Stimulated activated CD4-positive, alpha-beta T cell treated with anti-CD3 and anti-CD28 coated beads, Interleukin-15, amount 100 ng/mL, for 48 hours (primary cell): ENCODE measurements at regions not wholly inside any gene's neighbourhood (a gene's known extent, or its start where the extent isn't known, plus 50 kb on each side); places are given as distances from the start of the nearest gene placed in this dataset.
"Not testable (repeated sequence)": the region's sequence is repeated elsewhere in the genome, so short reads cannot be mapped to it uniquely, and the experiment has no call there.

Source experiments
- DNase-seq, 2 donors: peaks; one replicate each; pipeline ENCODE4 v3.0.0-alpha.2; 2020; ENCODE audit warnings: low read depth in 2 of 2

DNA sequence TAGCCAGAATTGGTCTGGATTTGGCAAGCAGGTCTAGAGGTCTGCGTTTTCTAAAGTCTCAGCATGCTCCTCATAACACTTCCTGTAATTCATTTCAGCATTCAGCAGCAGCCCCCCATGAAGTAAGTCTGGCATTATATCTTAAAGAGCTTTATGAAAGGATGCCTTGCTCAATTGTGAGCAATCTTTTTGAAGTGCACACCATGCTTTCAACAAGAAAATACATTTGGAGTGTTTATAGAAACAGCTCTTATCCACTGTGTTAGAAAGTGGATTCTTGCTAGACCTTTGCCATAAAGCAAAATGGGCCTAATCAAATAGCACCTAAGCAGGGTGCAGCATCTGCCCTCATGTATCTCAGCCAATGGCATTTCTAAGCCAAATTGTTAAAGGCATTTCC, 378.0 kb upstream of the AKR1E2 start:
- no peak for DNase-seq

DNA sequence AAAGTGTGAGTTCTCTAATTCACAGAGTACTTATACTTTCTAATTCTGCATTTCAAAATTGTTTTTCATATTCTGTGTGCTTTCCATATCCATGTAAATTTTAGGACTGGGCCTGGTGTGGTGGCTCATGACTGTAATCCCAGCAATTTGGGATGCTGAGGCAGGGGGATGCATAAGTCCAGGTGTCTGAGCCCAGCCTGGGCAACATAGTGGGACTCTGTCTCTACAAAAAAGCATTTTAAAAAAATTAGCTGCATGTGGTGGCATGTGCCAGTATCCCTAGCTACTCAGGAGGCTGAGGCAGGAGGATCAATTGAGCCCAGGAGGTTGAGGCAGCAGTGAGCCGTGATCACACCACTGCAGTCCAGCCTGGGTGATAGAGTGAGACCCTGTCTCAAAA, 382.6 kb upstream of the AKR1E2 start:
- no peak for DNase-seq

DNA sequence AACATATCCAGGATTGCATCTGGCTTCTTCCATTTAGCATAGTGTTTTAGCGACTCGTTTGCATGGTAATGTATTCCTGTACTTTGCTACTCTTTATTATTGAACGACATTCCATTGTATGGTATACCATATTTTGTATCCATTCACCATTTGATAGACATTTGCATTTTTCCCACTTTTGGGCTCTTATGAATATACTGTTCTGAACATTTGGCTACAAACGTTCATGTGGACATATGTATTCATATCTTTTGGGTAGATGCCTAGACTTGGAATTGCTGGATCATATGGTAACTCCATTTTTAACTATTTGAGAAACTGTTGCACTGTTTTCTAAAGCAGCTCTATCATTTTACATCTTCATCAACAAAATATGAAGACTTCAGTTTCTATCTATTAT, 383.7 kb upstream of the AKR1E2 start:
- no peak for DNase-seq

DNA sequence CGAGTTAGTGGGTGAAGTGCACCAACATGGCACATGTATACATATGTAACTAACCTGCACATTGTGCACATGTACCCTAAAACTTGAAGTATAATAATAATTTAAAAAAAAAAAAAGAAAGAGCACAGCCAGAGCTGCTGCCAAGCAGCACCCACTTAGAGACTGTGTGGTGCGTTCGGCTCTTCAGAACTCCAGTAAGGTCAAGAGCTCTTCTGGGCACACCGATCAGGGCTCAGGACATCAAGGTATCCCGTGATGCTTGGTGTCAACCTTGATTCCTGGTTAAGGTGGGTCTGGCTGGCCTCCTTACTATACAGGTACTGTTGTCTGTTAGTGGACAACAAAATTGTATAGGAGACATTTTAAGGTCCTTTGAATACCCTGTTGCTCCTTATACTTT, 385.7 kb upstream of the AKR1E2 start:
- DNase-seq: no peak

DNA sequence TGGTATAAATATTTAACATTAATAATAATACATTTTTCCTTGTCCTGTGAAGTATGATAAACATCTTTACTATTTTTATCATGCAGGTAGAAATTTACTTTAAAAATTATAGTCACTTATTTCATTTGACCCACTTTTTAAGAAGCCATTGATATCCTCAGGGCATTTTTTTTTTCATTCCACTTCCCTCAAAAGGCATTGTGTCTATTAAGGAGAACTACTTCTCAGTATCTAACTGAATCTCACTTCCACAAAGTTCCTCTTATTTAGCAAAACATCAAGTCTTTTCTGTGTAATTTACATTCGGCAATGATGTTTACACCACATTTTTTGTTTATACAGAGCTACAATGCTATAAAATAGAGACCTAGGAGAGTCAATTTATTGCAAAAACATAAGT, 388.2 kb upstream of the AKR1E2 start:
- DNase-seq: no peak

DNA sequence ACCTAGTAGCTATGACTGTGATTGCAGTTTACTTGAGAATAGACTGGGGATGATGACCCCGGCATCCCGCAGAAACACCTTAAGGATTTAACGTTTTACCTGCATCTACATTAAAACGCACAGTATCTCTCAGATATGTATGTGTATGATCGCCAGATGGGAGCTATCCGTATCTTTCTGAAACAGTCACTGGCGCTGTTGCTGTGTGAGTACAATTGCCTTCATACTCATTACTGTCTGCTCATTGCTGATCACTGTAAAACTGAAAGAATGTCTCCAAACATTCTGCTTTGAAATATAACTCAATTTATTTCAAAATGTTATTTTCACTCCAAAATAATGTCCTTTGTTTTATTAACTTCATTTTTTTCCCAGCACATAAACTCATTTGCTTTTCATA, 388.9 kb upstream of the AKR1E2 start:
- DNase-seq: no peak

DNA sequence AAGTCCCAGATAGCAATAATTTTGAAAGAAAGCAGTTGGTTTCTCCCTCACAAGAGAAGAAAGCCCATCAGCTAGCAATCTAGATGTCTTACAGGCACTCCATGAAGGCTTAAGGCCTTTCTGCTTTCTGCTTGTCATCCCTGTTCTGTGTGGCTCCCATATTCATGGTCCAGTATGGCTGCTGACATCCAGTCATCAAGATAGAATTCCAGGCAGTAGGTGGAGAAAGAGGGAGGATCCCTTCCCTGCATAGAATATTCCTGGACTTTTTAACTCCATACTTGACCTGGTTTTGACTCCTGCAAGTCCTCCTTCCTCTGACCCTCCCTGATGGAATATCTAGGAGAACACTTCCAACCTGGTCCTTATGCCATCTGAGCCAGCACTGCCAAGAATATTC, 389.9 kb upstream of the AKR1E2 start:
- DNase-seq: no peak

DNA sequence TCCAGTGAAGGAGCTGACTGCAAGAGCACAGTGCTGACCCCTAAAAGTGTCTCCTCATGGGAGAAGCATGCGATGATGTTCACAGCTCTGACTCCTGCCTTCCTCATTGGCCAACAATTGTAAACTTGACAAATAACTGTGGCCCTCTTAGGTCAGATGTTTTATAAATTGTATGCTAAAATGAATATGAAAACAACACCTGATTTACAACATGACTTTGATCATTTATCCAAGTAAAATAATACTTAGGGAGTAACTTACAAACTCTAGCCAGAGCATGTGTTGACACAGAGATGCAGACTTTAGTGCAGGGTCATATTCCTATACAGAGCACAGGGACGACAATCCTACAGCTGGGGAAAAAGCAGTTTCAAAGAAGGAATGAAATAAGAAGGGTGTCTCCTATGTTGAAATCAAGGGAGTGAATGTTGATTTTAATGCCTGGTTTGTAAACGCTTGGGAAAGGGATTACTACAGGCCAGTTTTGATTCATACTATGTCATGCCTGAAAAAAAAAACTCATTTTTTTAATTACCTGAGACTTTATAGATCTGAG, 391.4 kb upstream of the AKR1E2 start:
- no peak for DNase-seq

DNA sequence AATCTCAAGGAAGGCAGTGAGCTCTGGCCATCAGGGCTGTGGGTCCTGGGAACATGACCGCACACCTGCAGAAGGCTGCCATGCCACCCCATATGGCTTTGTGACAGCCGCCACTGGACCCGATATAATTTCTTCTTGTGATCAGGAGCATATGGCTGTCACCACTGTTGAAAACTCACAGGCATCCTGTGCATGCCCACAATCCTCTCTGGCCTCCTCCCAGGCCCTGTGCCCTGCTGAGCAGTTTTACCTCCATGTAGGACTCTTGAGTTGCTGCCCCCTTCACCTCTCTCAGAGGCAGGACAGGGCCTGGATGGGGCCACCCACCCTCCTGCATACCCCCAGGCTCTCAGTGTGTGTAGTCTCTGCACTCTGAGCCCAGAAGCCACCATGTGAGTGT, 391.9 kb upstream of the AKR1E2 start:
- DNase-seq: no peak

DNA sequence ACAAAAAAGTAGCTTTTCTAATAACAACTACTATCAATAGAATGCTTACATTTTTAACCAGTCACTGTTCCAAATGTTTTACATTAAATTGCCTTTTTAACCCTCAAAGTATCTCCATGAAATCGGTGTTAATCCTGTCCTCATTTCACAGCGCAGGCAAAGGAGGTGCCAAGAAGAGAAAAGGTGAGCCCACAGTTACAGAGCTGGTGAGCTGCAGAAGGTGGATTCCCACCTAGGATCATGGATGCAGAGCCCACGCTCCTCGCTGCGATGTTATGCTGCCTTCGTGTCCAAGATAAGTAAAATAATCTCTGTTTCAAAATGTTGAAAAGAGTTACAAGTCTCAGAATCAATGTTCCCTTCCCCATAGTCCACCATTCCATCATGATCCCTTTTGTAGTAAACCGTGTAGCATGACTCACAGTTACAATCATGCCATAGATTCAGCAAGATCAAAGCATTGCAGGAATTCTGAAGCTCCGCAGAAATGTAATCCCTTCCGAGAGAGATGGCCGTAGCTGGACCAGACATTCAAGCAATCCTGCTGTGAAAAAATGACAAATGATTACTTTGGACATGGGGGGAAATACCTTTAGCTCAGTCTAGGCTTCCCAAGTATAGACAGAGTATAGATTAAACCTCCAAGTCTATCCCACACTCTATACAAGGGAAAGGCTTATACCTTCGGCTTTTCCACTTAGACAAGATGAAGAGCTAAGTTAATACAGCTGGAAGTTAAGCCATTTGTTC, 394.7 kb upstream of the AKR1E2 start:
- no peak for DNase-seq

DNA sequence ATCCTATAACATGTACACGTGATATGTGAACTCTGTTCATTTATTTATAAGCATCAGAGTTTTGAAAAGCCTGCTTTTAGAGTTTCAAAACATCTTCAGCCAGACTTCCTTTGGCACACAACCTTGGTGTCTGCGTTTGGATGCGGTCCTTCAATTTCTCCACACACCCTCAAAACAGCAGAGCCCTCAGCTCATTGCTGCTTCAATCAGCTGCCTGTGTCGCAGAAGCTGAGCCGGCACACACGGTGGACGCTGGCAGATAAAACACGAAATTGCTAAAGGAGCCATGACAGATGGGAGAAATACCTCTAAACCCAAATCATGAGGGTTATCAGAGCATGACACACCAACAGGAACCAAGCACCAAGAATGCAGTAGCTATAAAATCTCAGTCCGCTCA, 396.4 kb upstream of the AKR1E2 start:
- DNase-seq: no peak

DNA sequence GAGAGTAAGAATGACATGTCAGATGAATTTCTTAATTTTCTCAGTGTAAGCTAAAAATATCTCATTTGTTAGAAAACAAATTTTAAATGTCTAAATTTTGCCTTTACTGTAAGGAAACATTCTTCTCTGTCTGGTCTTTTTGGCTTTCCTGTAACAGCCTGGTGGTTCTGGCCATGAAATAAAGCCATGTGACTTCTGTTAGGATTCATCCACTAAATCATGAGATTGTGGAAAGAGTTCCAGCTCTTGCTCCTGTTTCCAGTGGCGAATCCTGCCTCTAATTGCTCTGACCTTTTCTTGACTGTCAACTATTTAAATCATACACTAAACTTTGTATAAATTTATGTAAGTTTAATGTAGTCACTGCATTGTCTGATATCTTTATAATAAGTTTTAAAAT, 398.5 kb upstream of the AKR1E2 start:
- no peak for DNase-seq

DNA sequence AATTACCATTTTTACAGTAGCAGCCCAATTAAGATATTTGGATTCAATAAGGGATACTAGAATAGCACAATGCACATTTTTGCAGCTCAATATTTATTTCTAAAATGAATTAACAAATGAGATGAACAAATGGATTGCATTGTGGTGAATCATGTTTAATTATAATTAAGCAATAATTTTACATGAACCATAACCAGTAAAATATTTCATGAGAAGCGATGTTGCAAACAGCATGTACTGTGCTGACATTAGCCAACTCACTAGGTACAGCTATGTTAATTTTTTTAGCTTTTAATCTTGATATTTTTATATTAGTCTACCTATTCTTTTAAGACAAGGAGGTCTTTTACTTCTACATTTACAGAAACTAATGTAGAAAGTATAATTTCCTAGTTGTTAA, 399.1 kb upstream of the AKR1E2 start:
- DNase-seq: no peak

DNA sequence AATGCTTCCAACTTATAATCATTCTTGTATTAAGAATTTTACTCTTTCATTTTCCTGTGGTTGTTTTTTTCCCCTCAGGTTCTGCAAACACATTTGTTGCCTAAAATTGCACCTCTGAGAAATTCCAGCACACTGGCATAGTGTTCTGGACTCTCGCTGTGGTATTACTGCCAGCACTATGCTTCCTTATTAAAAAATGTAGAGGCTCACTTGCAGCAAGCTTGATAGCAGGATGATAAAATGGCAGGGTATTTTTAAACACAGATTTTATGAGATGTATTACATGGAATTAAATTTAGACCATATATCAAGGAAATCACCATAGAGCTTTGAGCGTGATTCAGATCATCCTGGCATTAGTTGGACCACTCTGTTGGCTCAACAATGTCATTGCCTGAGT, 416.7 kb upstream of the AKR1E2 start:
- no peak for DNase-seq

DNA sequence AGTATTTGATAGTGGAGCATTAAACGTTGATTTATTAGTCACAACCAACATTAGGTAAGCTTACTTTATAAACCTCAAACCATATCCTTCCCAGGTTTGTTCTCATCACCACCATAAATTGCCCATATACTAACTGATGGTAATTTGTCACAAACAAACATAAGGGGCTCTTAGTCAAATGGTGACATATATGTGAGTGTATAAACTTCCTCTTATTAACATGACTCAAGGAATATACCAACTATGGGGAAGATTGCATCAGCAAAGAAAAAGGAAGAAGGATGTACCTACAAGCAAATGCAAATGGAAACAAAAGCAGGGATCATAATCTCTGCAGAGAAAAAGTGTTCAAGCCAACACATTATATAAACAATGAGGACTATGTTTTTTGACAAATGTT, 418.2 kb upstream of the AKR1E2 start:
- no peak for DNase-seq

DNA sequence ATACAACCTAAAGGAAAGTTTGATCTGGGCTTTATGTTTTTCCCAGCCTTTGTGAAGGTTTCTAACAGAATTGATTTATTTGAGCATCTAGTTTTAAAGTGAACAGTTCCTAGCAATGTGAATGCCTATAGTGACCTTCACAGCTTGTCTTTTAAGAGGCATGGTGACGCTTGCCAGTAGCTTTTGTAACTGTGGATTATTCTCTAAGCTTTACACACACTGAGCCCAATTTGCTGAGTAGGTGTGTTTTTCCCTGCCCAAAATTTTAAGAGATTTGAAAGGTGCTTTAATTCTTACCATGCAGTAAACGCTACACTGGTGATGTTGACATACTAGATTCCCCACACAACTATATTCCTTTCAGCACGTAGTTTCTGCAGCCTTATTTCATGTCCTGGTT, 420.2 kb upstream of the AKR1E2 start:
- DNase-seq: no peak

DNA sequence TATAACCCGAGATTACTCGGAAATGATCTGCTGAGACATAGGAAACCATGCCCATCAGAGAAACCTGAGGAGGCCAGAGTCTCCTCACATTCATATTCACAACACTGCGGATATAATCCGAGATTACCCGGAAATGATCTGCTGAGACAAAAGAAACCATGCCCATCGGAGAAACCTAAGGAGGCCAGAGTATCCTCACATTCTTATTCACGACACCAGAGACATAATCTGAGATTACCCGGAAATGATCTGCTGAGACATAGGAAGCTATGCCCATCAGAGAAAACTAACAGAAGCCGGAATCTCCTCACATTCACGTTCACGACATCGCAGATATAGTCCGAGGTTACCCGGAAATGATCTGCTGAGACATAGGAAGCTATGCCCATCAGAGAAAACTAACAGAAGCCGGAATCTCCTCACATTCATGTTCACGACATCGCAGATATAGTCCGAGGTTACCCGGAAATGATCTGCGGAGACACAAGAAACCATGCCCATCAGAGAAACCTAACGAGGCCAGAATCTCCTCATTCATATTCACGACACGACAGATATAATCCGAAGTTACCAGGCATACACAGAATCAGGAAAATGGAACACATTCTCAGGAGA, 422.3 kb upstream of the AKR1E2 start:
- DNase-seq: no peak

DNA sequence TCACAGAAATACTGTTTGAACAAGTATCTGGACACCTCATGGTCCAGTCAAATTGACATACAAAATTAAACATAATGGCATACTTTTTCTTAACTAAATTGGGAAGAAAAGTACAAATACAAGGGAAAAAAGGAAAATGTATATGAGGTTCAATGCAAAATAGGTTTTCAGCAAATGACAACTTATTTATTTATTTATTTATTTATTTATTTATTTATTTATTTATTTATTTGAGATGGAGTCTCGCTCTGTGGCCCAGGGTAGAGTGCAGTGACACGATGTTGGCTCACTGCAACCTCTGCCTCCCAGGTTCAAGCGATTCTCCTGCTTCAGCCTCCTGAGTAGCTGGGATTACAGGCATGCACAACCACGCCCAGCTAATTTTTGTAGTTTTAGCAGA, 424.9 kb upstream of the AKR1E2 start:
- not testable (repeated sequence) for DNase-seq

DNA sequence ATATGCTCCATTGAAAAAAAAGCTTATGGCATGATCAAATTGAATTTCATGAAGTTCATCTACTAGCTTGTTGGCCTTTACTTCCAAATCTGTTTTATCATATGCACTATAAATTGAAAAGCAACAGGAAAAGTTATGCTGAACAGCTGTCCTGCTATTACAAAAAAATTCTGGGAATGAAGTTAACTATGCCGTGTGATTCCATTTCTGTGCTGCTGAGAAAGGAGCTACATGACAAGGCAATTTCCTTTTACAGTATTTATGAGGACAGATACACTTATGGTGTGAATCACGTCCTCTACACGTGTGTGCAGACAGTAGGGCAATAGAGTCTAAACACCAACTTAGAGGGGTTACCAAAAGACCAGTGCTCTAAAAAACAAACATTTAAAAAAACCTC, 426.5 kb upstream of the AKR1E2 start:
- DNase-seq: no peak

DNA sequence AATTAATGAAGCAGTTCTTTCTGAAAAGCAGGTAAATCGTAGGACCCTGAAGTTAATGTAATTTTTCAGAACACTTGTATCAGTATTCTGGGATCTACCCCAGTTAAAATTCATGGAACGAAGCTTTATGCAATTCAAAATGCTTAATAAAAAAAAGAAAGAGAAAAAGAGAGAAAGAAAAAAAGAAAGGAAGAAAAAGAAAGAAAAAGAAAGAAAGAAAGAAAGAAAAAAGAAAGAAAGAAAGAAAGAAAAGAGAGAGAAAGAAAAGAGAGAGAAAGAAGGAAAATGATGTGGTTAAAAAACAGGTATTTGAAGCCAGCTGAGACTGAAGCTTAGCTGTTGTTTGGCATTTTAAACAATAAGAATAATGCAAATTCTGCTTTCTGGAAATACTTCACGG, 427.4 kb upstream of the AKR1E2 start:
- no peak for DNase-seq

DNA sequence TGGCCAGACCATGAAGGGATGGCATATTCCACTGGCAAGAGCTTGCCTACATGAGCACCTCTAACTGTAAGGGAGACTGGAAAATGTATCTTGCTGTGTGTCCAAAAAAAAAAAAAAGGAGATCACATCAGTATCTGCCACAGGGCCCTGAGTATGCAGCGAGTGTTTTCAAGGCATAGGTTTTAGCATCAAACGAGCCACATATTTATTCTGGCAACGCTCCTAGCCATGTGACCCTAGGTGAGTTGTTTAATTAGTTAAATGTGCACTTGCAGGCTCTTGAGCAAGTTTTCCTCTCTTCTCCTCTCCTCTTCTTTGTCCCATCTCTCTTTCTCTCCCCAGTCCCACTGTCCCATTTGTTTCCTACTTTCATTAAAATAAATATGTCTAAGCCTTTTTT, 428.7 kb upstream of the AKR1E2 start:
- DNase-seq: no peak

DNA sequence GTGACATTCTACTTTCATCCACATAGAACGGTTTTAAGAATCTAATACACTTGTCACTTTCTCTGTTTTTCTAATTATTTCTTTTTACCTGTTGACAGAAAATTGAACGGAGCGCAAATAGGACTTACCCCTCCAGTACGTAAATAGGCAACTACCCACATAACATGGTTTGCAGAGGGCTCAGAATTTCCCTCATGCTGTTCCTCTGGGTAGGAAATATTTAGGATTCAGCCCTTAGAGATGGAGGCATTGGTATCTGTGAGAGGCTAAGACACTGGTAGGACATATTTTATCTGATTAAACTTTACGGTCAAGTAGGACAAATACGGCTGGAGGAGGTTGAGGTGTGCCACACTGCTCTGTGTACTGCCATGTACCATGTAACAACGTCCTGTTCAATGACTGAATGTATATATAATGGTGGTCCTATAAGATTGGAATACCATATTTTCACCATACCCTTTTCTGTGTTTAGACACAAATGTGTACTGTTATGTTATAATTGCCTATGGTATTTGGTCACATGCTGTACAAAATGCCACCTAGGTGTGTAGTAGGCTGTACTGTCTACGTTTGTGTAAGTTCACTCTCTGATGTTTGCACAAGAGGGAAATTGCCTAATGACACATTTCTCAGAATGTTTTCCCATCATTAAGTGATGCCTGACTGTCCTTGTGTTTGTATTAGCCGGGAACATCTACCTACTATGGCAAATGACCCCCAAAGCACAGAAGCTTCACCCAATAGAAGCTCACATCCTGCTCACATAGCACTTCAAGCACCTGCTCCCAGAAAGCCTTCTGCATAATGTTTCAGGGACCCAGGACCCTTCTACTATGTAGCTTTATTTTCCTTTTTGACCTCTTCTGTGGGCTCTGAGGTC, 429.4 kb upstream of the AKR1E2 start:
- DNase-seq: no peak

DNA sequence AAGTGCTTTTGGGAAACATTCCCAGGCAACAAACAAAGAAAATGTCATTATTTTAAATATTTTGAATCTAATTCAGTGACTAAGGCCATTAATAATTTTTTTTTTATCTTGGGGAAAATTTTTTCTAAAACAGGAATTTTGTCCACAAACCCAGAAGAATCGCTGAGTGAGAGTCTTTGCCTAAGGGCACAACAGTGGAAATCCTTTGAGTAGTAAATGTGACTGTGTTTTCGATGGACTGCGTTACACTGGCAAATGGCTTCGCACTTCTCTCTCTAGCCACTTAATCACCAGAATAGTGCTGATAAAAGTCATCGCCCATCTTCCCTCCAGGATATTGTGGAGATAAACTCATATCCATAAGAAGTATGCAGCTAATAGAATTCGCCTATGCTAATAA, 430.3 kb upstream of the AKR1E2 start:
- no peak for DNase-seq
